Endothelial cell of umbilical vein (primary cell): ENCODE measurements at regions not wholly inside any gene's neighbourhood (a gene's known extent, or its start where the extent isn't known, plus 50 kb on each side); places are given as distances from the start of the nearest gene placed in this dataset.

Experiments
- BruUV-seq: library from RNA; stranded (reverse); fragments of 400-500 nt; replicated peaks from 2 replicates; lab custom pipeline; 2021; lab: Mats Ljungman, UMichigan
- CTCF ChIA-PET: fragments of 300-600, 350-600 bp; sonication (Branson Sonifier 250); formaldehyde crosslinking; loops from one replicate; lab custom pipeline; 2021; ENCODE audit warnings: antibody characterized with exemption, inconsistent platforms; lab: Charles Lee
- POLR2A ChIA-PET: fragments of 300-600, 350-600 bp; sonication (Branson Sonifier 250); formaldehyde crosslinking; loops from one replicate; lab custom pipeline; 2021; ENCODE audit warnings: antibody characterized with exemption, inconsistent platforms; lab: Charles Lee
- DNase-seq: peaks from one replicate; pipeline ENCODE4 v3.0.0-alpha.2; 2011; ENCODE audit warnings: low read depth, low spot score
- FAIRE-seq: peaks from 2 replicates; lab custom pipeline; 2011; peaks lifted over from hg19 to GRCh38; lab: Jason Lieb, UNC
- H2AFZ ChIP-seq: 2 replicates; pipeline ENCODE4 v1.6.0; 2012; ENCODE audit warnings: low read depth, low read length, control low read depth, inconsistent platforms
- H3K27ac ChIP-seq: 2 replicates; pipeline ENCODE4 v1.5.1; 2011; ENCODE audit warnings: low read depth, mild to moderate bottlenecking, control low read depth, low read length, moderate library complexity; ENCODE audit not compliant: insufficient read depth
- H3K27me3 ChIP-seq, 2 experiments: 2 replicates each; pipeline versions ENCODE4 v1.6.0 to v1.6.1; 2011; ENCODE audit warnings: low read length in 2 of 2, mixed read lengths in 1 of 2; ENCODE audit not compliant: control insufficient read depth in 2 of 2, insufficient read depth in 2 of 2
- H3K36me3 ChIP-seq, 2 experiments: 2 replicates in 1 of 2; 3 replicates in 1 of 2; pipeline ENCODE4 v1.5.1; 2011; ENCODE audit warnings: low read length in 2 of 2, mild to moderate bottlenecking in 1 of 2, moderate library complexity in 1 of 2; ENCODE audit not compliant: control insufficient read depth in 2 of 2, insufficient read depth in 2 of 2; ENCODE audit errors: extremely low read depth in 1 of 2
- H3K4me1 ChIP-seq: 3 replicates; pipeline ENCODE4 v1.5.1; 2011; ENCODE audit warnings: mild to moderate bottlenecking, low read length; ENCODE audit not compliant: control insufficient read depth, insufficient read depth; ENCODE audit errors: extremely low read depth
- H3K4me2 ChIP-seq: 2 replicates; pipeline ENCODE4 v1.6.1; 2011; ENCODE audit warnings: low read length, control low read depth, mixed read lengths; ENCODE audit not compliant: insufficient read depth
- H3K4me3 ChIP-seq, 3 experiments: fragments of 200-600 bp in 1 of 3; sonication (generic), shearing (Covaris generic) in 1 of 3; replicated peaks in 1 of 3; 2 replicates each; pipeline ENCODE4 v1.5.1; 2011 to 2016; ENCODE audit warnings: control low read depth in 3 of 3, low read length in 3 of 3, mild to moderate bottlenecking in 2 of 3, inconsistent platforms in 1 of 3, low read depth in 1 of 3, moderate library complexity in 1 of 3; ENCODE audit not compliant: insufficient read depth in 1 of 3
- H3K79me2 ChIP-seq: 2 replicates; pipeline ENCODE4 v1.6.0; 2012; ENCODE audit warnings: low read length, inconsistent platforms; ENCODE audit not compliant: control insufficient read depth, insufficient read depth
- H3K9ac ChIP-seq: replicated peaks from 2 replicates; pipeline ENCODE3; 2011; ENCODE audit warnings: low read length, control low read depth; ENCODE audit not compliant: insufficient read depth; ENCODE audit errors: extremely low read depth
- H3K9me1 ChIP-seq: replicated peaks from 3 replicates; pipeline ENCODE4 v1.6.0; 2011; ENCODE audit warnings: mild to moderate bottlenecking, low read length; ENCODE audit not compliant: control insufficient read depth, insufficient read depth; ENCODE audit errors: extremely low read depth
- H3K9me3 ChIP-seq: replicated peaks from 2 replicates; pipeline ENCODE4 v1.5.1; 2012; ENCODE audit warnings: low read length, inconsistent platforms; ENCODE audit not compliant: control insufficient read depth, insufficient read depth
- H4K20me1 ChIP-seq: replicated peaks from 2 replicates; pipeline ENCODE3; 2011; ENCODE audit warnings: mild to moderate bottlenecking, low read length; ENCODE audit not compliant: control insufficient read depth, insufficient read depth; ENCODE audit errors: extremely low read depth
- EZH2 ChIP-seq: IDR thresholded peaks from 2 replicates; pipeline ENCODE4 v1.6.1; 2012; ENCODE audit warnings: borderline replicate concordance, low read depth, mild to moderate bottlenecking, moderate library complexity, low read length, inconsistent platforms; ENCODE audit not compliant: severe bottlenecking
- FOS ChIP-seq: IDR thresholded peaks from 2 replicates; pipeline ENCODE4 v1.6.1; 2011; ENCODE audit warnings: mild to moderate bottlenecking, low read length, moderate library complexity, borderline replicate concordance; ENCODE audit not compliant: insufficient read depth
- GATA2 ChIP-seq: IDR thresholded peaks from 2 replicates; pipeline ENCODE4 v1.7.0; 2011; ENCODE audit warnings: low read depth, mild to moderate bottlenecking, moderate library complexity, mixed read lengths, low read length; ENCODE audit not compliant: insufficient read length, insufficient read depth
- JUN ChIP-seq: IDR thresholded peaks from 2 replicates; pipeline ENCODE4 v1.6.1; 2011; ENCODE audit warnings: borderline replicate concordance, low read depth; ENCODE audit not compliant: insufficient read length, insufficient read depth
- MYC ChIP-seq: IDR thresholded peaks from one replicate; pipeline ENCODE4 v1.6.1; 2011; ENCODE audit warnings: mild to moderate bottlenecking, low read depth, low read length
- POLR2A ChIP-seq: IDR thresholded peaks from 2 replicates; pipeline ENCODE4 v1.6.1; 2012; ENCODE audit warnings: low read depth, mild to moderate bottlenecking, control low read depth, low read length
- POLR2AphosphoS5 ChIP-seq: IDR thresholded peaks from 2 replicates; pipeline ENCODE4 v1.6.1; 2012; ENCODE audit warnings: low read depth, mild to moderate bottlenecking, control low read depth, low read length, moderate library complexity; ENCODE audit not compliant: insufficient read depth
- dilution Hi-C: fragments of 300-500 bp; cut with MboI; formaldehyde crosslinking; loops from one replicate; pipeline ENCODE4 v1.15.0; 2019; ENCODE audit warnings: low sequenced_read_pairs; ENCODE audit not compliant: extremely low pct_ligation_motif_present
- intact Hi-C: fragments of 100-400 bp; cut with micrococcal nuclease; formaldehyde crosslinking; loops from one replicate; pipeline ENCODE4 v1.10.0; 2022
- TF ChIP-seq, protein P1 (sequence below), 2 donors: IDR thresholded peaks; 1 replicate in 1 of 2; 2 replicates in 1 of 2; pipeline ENCODE4 v1.5.1; 2011; ENCODE audit warnings: low read length in 2 of 2, mild to moderate bottlenecking in 2 of 2, moderate library complexity in 2 of 2, control low read depth in 1 of 2, inconsistent platforms in 1 of 2, low read depth in 1 of 2; ENCODE audit not compliant: insufficient read depth in 1 of 2; ENCODE audit errors: extremely low read depth in 1 of 2
- TF ChIP-seq, protein P2 (sequence below): IDR thresholded peaks from 2 replicates; pipeline ENCODE4 v1.6.1; 2011; ENCODE audit not compliant: insufficient read depth, insufficient read length

DNA sequence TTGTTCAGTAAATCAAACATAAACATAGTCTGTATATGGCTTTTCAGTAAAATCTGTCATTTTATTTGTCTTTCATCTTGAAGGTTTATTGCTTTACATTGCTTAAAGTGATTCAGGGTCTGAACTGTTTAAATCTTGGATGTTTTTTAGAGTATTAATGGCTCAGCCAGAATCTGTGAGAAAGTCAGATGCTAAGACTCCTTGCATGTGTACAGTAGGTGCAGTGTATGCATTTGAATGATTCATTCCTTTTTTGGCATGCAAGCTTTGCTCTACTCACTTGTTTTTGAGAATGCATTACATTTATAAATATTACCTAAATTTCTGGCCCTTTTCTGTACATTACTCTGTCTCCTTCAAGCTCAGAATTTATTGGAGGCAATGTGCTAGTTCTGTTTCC, 271.0 kb upstream of the RIOK2 start:
- H3K27ac ChIP-seq, result no peak overlapping the region
- POLR2A ChIA-PET, result no interaction called here
- no peaks in the 10 kb centered on the region for H3K9me3 ChIP-seq
- no peaks in the 10 kb centered on the region for H3K9me1 ChIP-seq
- dilution Hi-C loops (no loop called here), intact Hi-C loops (no loop called here)
- CTCF ChIA-PET, result interaction anchor here (0.8 to 1.4 kb wide), 3 partner anchors 29 to 37 kb away, joined by 3 to 4 read pairs (median 3); no protein-coding TSS in a partner anchor
- no peak for DNase-seq
- no peaks in the 10 kb centered on the region for H3K36me3 ChIP-seq
- no peaks in the 10 kb centered on the region for H3K79me2 ChIP-seq
- H4K20me1 ChIP-seq, result no peaks in the 10 kb centered on the region
- no peak overlapping the region for H3K9ac ChIP-seq
- H3K4me1 ChIP-seq, result no peaks in the 10 kb centered on the region
- BruUV-seq, result no TSS peak
- H3K4me3 ChIP-seq, result no peak overlapping the region
- H2AFZ ChIP-seq, result no peak overlapping the region
- no peak overlapping the region for H3K4me2 ChIP-seq
- no peak for TF ChIP-seq POLR2A
- TF ChIP-seq FOS, result no peak
- no peak for TF ChIP-seq GATA2
- TF ChIP-seq, protein P1, sequence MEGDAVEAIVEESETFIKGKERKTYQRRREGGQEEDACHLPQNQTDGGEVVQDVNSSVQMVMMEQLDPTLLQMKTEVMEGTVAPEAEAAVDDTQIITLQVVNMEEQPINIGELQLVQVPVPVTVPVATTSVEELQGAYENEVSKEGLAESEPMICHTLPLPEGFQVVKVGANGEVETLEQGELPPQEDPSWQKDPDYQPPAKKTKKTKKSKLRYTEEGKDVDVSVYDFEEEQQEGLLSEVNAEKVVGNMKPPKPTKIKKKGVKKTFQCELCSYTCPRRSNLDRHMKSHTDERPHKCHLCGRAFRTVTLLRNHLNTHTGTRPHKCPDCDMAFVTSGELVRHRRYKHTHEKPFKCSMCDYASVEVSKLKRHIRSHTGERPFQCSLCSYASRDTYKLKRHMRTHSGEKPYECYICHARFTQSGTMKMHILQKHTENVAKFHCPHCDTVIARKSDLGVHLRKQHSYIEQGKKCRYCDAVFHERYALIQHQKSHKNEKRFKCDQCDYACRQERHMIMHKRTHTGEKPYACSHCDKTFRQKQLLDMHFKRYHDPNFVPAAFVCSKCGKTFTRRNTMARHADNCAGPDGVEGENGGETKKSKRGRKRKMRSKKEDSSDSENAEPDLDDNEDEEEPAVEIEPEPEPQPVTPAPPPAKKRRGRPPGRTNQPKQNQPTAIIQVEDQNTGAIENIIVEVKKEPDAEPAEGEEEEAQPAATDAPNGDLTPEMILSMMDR (IDR thresholded peaks at IDR 0.05; ENCODE audit: extremely low read depth in 1 of 2, insufficient read depth in 1 of 2, low read depth in 1 of 2, low read length in 2 of 2), result no peak
- no peak for TF ChIP-seq JUN
- TF ChIP-seq EZH2, result no peak
- no peak for TF ChIP-seq POLR2AphosphoS5
- TF ChIP-seq, protein P2, sequence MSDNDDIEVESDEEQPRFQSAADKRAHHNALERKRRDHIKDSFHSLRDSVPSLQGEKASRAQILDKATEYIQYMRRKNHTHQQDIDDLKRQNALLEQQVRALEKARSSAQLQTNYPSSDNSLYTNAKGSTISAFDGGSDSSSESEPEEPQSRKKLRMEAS, result no peak
- TF ChIP-seq MYC, result no peak
- no peaks in the 10 kb centered on the region for H3K27me3 ChIP-seq
- no peak for FAIRE-seq
